ENCODE measurements at regions not wholly inside any gene's neighbourhood (a gene's known extent, or its start where the extent isn't known, plus 50 kb on each side); places are given as distances from the start of the nearest gene placed in this dataset.

- TF ChIP-seq CTCF (IDR thresholded peaks at IDR 0.05) (no peak), POLR2A (IDR thresholded peaks at IDR 0.05) (no peak)
Measured at GRCh38 chr3:193943200-193943599, 192.7 kb upstream of the HES1 start.

All from lower leg skin (tissue), 3 donors.